GM18505 (cell line): ENCODE measurements at regions not wholly inside any gene's neighbourhood (a gene's known extent, or its start where the extent isn't known, plus 50 kb on each side); places are given as distances from the start of the nearest gene placed in this dataset.
"Not testable (repeated sequence)": the region's sequence is repeated elsewhere in the genome, so short reads cannot be mapped to it uniquely, and the experiment has no call there.

Source experiments
- ATAC-seq: cut with Tn5 transposase; IDR thresholded peaks from one replicate; pipeline ENCODE4 v1.9.1; 2021; ENCODE audit not compliant: unreplicated experiment
- POLR2A ChIP-seq: IDR thresholded peaks from 4 replicates; pipeline ENCODE4 v1.6.1; 2011; ENCODE audit warnings: borderline replicate concordance; ENCODE audit not compliant: insufficient read depth, insufficient read length; ENCODE audit errors: extremely low read depth

DNA sequence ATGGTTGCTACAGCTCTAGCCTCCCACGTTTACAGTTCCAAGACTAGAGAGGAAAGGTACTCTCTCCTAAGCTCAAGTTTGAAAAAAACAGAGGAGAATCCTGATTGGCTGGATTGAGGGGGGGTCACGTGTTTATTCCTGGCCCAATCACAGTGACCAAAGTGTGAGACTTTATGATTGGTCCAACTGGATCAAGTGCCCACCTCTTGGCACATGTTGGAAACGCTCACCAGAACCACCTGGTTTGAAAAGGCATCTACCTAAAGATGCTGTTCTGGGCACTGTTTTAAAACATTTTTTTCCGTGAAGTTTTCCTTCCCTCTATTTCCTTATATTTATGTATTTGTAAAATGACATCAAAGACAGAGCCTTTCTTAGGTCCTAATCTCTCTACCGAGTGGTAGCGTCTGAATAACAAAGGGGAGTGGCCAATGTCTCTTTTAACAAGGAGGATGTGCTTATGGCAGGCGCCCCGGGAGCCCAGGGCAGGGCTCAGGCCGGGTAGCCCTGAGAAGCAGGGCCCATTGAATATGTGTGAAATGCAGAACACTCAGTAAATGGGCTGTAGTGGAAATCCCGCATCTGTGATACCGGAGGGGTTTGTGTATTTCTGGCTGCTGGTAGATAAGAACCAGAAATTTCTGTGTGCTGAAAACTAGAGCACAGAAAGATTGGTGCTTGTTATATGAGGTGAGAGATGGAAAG lies 146.2 kb downstream of the ATP23 start:
- no peak for TF ChIP-seq POLR2A
- no peak for ATAC-seq

DNA sequence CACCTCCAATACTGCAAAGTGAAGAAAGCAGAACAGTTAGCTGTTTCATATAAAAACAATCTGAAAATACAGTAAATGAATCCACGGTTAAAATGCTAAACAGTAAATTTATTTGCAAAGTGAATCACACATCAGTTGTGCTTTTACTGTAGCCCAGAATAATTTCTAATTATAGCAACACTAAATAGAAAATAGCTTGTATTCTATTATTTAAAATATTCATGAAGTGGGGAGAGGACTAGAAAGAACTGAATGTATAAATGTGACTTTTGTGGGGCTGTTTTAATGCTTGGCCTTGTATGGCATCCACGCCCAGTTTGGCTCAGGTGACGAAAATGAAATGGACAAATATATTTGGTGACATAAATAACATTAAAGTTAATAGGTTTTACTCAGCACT lies 148.2 kb downstream of the ATP23 start:
- ATAC-seq, result no peak
- TF ChIP-seq POLR2A, result no peak

DNA sequence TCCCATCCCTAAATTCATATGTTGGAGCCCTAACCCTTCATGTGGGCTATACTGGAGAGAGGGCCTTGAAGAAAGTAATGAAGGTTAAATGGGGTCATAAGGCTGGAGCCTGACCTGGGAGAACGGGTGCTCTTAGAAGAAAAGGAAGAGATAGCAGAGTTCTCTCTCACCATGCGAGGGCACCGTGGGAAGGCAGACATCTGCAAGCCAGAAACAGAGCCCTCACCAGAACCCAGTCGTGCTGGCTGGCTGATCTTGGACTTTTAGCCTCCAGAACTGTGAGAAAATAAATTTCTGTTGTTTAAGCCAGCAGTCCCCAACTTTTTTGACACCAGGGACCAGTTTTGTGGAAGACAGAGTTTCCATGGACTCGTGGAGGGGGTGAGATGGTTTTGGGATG lies 149.3 kb downstream of the ATP23 start:
- no peak for ATAC-seq
- TF ChIP-seq POLR2A, result no peak

DNA sequence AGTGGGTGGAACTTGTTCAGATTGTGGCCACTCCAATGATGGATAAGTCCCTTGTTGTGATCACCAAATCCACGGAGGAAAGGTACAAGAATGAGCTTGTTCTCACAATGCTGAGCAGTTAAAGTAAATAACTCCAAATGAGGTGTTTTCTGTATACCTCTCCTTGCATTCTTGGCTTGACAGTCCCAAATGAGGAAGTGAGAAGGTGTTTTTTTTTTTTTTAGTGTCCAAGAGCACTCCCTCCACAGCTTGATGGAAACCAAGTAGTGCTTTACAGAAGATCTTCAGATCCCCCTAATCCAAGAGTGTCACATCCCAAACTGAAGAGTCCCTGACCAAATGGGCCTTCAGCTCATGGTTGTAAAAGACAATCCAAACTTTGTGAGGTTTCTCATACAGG lies 153.6 kb downstream of the ATP23 start:
- TF ChIP-seq POLR2A, result no peak
- ATAC-seq, result peak; percentile 82

DNA sequence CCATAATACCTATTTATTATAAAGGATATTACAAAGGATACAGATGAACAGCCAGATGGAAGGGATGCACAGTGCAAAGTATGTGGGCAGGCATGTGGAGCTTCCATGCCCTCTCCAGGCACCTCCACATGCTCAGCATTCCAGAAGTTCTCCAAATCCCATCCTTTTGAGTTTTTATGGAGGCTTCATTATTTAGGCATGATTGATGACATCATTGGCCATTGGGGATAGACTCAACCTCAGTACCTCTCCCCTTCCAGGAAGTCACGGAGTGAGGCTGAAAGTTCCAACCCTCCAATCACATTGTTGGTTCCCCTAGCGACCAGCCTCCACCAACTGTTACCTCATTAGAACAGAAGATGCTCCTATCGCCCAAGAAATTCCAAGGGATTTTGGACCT lies 156.4 kb downstream of the ATP23 start:
- ATAC-seq, result no peak
- TF ChIP-seq POLR2A, result no peak

DNA sequence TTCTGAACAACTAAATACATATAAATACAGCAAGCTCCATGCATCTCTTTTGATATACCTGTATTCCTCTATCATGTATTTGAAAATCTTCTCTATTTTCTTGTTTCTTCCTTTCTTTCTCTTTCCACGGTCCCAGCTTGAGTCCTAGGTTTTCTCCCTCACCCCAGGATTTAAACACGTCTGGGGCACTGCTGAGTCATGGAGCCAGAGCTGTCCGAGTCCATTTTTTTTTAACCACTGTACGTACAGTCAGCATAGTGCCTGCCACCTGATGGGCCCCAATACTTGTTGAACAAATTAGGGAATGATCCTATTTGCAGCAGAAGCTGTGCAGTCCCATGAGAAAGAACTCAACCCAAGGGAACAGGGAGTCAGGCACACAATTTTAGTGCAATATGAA lies 158.1 kb downstream of the ATP23 start:
- TF ChIP-seq POLR2A, result no peak
- no peak for ATAC-seq

DNA sequence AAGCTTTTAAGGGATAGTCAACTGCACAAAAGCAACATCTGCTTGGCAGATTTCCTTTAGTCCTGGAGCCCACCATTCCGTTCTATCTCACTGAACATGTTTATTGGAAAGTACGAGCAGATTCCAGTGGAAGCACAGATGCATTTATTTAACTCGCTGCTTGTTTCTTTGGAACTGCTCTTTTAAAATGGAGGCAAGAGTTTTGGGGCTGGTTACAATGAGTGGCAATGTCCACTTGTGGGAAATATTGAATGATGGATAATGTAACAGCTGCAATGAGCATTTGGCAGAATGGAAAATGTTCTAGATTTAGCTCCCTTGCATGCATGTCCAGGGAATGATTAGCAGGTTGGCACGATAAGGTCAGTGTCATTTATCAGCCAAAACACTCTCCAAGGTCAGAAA lies 163.0 kb downstream of the ATP23 start:
- ATAC-seq, result no peak
- TF ChIP-seq POLR2A, result no peak

DNA sequence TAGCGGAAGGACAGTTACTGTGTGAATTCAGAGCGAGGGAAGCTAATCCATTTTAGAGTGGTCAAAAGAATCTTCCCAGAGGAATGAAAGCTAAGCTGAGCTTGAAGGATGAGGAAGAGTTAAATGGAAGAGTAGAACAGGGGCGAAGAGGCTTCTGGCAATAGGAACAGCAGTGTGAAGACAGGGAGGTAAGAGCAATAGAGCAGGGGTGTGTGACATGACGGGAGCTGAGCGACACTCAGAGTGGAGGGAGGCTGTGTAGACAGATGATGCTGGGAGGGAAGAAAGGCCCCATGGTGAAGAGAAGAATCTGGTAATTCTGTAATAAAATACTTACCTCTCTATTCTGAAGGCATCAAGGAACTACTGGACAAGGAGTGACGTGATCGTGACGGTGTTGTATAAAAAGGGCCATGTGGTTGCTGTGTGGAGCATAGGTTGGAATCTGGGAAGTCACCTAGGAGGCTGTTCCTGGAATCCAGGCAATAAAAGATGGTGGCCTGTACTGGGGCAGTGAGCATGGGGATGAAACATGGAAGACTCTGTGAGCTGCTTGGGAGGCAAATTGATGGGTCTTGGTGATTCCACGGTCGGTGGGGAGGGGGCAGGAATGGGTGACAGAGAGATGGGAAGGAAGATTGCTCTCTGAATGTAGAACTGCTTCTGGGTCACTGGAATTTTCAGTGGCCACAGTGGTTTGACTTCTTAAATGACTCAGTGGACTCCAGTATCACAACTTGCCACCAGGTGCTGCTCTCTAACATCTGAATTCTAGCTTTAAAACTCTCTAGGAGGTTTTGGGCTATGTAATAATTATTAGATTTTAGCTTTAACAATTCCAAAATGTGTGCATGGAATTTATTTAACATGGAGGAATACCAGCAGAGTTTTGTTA lies 164.1 kb downstream of the ATP23 start:
- ATAC-seq, result no peak
- no peak for TF ChIP-seq POLR2A

DNA sequence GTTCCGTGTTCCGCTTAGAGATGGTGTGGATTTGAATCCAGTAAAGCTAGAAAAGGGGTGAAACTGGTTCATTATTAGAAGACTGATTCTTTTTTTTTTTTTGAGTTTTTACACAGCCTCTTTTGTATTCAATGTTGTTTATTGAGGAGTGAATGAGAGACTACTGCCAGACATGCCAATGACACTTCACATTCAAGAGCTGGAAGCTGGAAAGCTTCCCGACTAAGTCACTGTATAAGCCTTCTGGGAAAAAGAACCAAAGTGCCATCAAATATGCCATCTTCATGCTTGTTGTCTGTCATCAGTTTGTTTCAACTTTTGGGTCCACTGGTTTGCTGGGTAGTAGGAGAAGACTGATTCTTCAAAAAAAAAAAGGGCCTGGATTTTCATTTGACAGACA lies 164.8 kb downstream of the ATP23 start:
- no peak for ATAC-seq
- no peak for TF ChIP-seq POLR2A

DNA sequence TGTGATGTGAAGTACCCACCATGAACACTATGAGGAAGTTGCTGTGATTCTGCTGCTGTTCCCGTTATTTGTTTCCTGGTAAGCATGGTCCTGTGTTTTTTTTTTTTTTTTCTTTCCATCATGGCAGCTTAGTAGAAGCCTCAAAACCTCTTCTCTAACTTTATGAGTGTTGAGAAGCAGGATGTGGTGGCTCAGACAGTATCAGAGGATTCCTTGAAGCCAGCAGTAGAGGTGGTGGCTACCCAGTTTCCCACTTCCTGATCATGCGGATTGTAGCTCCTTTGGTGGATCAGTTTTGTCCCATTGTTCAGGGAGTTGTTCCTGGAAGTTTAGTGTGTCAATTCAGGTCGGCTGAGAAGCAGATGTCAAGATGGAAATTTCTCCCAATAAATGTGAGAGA lies 175.8 kb downstream of the ATP23 start:
- ATAC-seq, result no peak

DNA sequence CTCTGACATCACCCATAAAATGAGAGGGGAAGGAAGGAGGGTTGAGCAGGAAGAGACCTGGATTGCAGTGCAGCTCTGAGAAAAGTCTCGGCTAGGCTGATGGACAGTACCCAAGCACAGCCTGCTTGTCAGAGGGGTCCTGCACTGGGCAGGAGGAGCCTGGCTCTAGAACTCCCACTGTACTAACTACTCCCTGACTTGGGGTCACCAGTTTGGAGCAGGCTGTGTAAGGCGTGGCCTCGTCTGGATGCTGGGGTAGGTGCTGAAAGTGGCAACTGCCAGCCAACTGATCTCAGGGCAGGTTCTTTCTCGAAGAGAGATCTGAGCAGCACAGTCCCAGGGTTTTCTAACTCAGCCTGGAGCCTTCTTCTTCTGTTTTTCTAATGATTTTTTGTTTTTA lies 176.3 kb downstream of the ATP23 start:
- ATAC-seq, result no peak
- TF ChIP-seq POLR2A, result no peak

More for the DNA sequence above, 175.8 kb downstream of the ATP23 start:
- no peak for TF ChIP-seq POLR2A

DNA sequence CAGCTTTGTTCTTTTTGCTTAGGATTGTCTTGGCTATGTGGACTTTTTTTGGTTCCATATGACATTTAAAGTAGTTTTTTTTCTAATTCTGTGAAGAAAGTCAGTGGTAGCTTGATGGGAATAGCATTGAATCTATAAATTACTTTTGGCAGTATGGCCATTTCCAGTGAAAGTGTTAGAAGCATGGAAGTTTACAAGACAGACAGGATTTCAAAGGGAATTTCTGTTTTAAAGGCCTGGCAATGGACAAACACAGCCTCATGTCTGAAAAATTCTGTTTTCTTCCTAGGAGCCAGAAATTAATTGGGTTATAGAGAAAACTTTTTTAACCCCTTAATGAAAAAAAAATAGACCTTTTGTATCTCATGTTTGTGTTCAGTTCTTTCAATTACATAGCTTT lies 184.4 kb downstream of the ATP23 start:
- not testable (repeated sequence) for ATAC-seq

DNA sequence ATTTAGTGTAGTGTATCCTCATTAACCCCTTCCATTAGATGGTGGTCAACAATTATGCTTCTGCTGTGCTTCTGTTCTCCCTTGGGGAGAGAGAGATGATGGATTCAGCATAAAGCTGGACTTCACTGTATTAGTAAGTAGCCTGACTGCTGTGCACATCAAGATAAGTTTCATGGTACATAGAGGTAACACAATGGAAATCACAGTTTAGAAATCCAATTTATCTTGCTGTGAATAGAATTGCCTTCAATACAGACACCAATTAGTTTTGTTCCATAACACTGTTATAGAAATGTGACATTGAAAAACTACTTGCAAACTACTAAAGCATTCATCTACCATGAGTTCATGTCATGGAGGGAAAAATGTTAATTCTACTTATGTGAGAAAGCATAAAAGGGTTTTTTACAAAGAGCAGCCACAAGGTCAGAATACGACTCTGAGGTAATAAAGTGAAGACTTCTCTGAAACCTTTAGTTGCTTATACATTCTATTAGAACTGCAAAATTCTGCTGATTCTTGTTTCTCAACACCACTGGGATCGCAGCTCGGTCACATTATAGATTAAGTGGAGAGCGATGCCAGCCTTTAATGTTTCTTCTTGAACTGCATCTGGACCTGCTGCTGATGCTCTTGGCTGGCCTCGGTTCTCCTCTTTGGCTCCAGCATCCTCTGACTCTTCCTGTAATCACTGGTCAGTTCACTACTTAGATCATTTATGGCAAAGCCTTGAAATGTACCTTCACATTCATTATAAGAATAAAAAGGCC lies 190.8 kb downstream of the ATP23 start:
- no peak for TF ChIP-seq POLR2A
- no peak for ATAC-seq
